HEK293T (cell line): ENCODE measurements at regions not wholly inside any gene's neighbourhood (a gene's known extent, or its start where the extent isn't known, plus 50 kb on each side); places are given as distances from the start of the nearest gene placed in this dataset.

ENCODE experiments used
- BHLHE40 ChIP-seq: fragments of 450-650 bp; IDR thresholded peaks from 2 replicates; pipeline ENCODE4 v1.6.1; 2016; ENCODE audit warnings: mild to moderate bottlenecking, moderate library complexity, borderline replicate concordance
- CTBP1 ChIP-seq: fragments of 450-650 bp; IDR thresholded peaks from 2 replicates; pipeline ENCODE4 v1.6.1; 2016; ENCODE audit warnings: borderline replicate concordance
- ELF4 ChIP-seq: fragments of 450-650 bp; IDR thresholded peaks from 2 replicates; pipeline ENCODE4 v1.6.1; 2017; ENCODE audit warnings: antibody characterized with exemption
- FOXA1 ChIP-seq: fragments of 450-650 bp; IDR thresholded peaks from 2 replicates; pipeline ENCODE4 v1.6.1; 2016; ENCODE audit warnings: mild to moderate bottlenecking
- FOXM1 ChIP-seq: fragments of 450-650 bp; IDR thresholded peaks from 2 replicates; pipeline ENCODE4 v1.6.1; 2017; ENCODE audit warnings: mild to moderate bottlenecking, borderline replicate concordance
- NFRKB ChIP-seq: fragments of 450-650 bp; IDR thresholded peaks from 2 replicates; pipeline ENCODE4 v1.6.1; 2016; ENCODE audit warnings: mild to moderate bottlenecking, moderate library complexity
- SP1 ChIP-seq: fragments of 450-650 bp; IDR thresholded peaks from 2 replicates; pipeline ENCODE4 v1.6.1; 2017
- SUZ12 ChIP-seq: fragments of 450-650 bp; IDR thresholded peaks from 2 replicates; pipeline ENCODE4 v1.6.1; 2016; ENCODE audit warnings: mild to moderate bottlenecking

DNA sequence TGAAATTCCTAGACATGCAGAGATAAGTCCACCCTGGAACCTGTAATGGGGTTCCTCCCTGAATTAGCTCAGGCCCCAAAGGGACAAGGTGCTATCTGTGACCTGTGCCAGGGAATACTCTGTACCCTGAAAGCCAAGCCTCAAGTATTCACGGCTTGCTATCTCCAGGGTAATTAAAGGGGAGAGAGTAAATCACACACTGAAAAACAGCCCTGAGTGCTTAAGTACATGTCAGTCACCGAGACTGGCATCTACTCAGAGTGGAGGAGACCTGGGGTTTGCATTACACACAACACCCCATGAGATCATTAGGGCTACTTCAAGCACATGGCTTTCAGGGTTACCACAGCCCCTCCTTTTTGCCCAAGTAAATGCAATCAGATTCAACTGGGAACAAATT is 188.1 kb downstream of the CD83 start:
- TF ChIP-seq FOXM1 (no peak), ELF4 (no peak), CTBP1 (no peak), SP1 (no peak), FOXA1 (no peak), SUZ12 (no peak), BHLHE40 (no peak), NFRKB (no peak)
